Testis (tissue), 2 donors: ENCODE measurements at regions not wholly inside any gene's neighbourhood (a gene's known extent, or its start where the extent isn't known, plus 50 kb on each side); places are given as distances from the start of the nearest gene placed in this dataset.

ENCODE experiments used
- POLR2A ChIP-seq: fragments of 450-650 bp; IDR thresholded peaks from one replicate; pipeline ENCODE4 v1.6.1; 2017; ENCODE audit warnings: antibody characterized with exemption, mild to moderate bottlenecking, moderate library complexity
- TF ChIP-seq, protein P1 (sequence below), 3 experiments: fragments of 450-650 bp in 2 of 3; fragments of 200-600 bp in 1 of 3; sonication (generic) in 1 of 3; IDR thresholded peaks; one replicate each; pipeline ENCODE4 v1.5.1; 2016 to 2019; ENCODE audit warnings: antibody characterized with exemption in 3 of 3, mild to moderate bottlenecking in 2 of 3, moderate library complexity in 1 of 3

GRCh38 chr17:6903326-6903900, 71.9 kb upstream of the TEKT1 start:
- TF ChIP-seq, protein P1, sequence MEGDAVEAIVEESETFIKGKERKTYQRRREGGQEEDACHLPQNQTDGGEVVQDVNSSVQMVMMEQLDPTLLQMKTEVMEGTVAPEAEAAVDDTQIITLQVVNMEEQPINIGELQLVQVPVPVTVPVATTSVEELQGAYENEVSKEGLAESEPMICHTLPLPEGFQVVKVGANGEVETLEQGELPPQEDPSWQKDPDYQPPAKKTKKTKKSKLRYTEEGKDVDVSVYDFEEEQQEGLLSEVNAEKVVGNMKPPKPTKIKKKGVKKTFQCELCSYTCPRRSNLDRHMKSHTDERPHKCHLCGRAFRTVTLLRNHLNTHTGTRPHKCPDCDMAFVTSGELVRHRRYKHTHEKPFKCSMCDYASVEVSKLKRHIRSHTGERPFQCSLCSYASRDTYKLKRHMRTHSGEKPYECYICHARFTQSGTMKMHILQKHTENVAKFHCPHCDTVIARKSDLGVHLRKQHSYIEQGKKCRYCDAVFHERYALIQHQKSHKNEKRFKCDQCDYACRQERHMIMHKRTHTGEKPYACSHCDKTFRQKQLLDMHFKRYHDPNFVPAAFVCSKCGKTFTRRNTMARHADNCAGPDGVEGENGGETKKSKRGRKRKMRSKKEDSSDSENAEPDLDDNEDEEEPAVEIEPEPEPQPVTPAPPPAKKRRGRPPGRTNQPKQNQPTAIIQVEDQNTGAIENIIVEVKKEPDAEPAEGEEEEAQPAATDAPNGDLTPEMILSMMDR (IDR thresholded peaks at IDR 0.05) = no peak
- TF ChIP-seq POLR2A = no peak
